CD1c-positive myeloid dendritic cell (primary cell): ENCODE measurements at regions not wholly inside any gene's neighbourhood (a gene's known extent, or its start where the extent isn't known, plus 50 kb on each side); places are given as distances from the start of the nearest gene placed in this dataset.

Experiments
- DNase-seq: peaks from one replicate; pipeline ENCODE4 v3.0.0-alpha.2; 2016; ENCODE audit errors: extremely low spot score

- no peak for DNase-seq
Observed at GRCh38 chr22:48799227-48799970, 1028.3 kb downstream of the BRD1 start.

- DNase-seq: no peak
Observed at GRCh38 chr22:48798281-48799226, 1029.1 kb downstream of the BRD1 start.

DNA sequence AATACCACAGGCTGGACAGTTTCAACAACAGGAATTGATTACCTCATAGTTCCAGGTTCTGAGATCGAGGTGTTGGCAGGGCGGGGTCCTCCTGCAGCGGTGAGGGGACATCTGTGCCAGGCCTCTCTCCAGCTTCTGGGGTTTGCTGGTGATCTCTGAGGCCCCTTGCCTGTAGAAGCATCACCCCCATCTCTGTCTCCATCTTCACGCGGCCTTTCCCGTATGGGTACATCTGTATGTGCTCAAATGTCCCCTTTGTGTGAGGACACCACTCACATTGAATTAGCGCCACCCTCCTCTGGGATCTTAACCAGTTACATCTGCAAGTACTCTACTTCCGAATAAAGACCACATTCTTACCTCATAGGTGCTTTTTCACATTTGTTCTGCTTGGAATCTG is 1029.9 kb downstream of the BRD1 start:
- no peak for DNase-seq

DNA sequence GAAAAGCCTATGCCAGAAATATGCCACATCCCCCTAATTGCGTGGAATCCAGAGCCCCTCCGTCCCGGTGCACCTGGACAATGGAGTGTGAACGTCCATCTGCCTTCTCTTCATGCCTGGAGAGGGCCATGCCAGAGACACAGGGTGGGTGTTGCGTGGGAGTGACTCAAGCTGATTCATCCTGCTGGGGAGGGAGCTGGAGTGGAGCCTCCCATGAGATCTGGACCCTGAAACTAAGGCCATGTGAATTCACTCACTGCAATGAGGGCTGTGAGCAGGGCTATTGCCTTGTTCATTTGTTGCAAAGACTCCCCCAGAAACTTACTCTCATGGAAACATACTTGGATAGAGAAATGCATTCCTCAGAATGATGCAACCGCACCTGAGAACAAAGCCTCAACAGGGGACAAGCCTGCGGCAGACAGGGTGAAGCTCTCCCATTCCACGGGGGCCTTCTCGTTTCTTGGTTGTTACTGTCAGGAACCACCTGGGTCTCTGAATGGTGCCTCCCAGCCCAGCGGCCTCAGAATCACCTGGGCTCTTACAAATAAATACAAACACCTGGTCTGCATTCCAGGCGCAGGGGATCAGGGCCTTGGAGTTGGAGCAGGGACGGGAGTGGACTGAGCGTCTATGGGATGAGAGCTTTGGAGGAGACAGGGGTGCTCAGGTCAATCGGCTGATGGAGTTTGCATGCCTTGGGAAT is 1031.2 kb downstream of the BRD1 start:
- DNase-seq: no peak

GRCh38 chr22:48795664-48796063 is 1032.0 kb downstream of the BRD1 start:
- DNase-seq: no peak

DNA sequence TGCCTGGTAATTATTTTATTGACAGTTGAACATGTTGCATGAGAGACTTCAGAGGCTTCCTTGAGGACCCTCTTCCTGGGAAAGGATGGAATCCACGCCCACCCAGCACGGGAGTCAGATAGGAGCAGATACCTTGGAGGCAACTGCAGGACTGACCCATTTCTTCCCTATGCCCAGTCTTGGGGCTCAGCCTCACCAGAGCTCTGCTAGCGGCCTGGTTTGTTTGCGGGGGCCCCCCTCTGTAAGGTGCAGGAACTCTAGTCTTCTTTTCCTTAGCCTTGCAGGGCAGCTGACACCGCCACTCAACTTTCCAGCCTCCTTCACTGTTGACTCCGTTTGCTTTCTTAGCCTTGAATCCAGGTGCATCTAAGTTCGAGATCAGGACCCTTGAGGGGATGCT is 1032.8 kb downstream of the BRD1 start:
- no peak for DNase-seq

GRCh38 chr22:48793949-48794348 is 1033.7 kb downstream of the BRD1 start:
- DNase-seq: no peak

GRCh38 chr22:48786679-48786996 is 1041.0 kb downstream of the BRD1 start:
- no peak for DNase-seq

GRCh38 chr22:48785792-48786678 is 1041.6 kb downstream of the BRD1 start:
- no peak for DNase-seq

DNA sequence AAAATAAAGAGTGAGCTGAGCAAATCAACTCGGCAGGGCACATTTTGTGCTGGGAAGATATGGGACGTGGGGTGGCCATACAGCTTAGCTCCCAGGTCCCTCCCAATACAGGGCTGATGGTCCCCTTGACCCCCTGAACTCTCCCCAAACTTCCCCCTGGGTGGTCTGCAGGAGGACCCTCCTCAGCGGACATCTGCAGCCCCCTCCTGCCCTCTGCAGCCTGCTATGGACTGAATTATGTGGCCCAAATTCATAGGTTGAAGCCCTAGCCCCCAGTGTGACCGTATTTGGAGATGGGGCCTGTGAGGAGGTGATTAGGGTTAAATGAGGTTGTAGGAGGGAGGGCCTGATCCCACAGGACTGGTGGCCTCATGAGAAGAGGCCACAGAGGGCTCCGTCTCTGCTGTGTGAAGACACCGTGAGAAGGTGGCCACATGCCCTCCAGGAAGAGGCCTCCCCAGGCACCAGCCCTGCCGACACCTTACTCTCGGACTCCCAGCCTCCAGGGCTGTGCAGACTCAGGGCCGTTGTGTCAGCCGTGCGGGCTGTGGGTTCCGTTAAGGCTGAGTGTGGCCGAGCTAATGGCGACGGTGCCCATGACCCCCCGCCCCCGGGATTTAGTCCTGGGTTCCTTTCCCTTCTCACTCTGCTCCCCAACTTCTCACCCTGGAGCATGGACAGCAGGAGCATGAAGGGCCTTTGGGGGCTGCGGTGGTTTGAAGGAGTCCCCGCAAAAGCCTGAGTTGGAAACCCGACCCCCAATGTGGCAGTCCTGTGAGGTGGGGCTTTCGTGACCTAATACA is 1042.8 kb downstream of the BRD1 start:
- DNase-seq: no peak

DNA sequence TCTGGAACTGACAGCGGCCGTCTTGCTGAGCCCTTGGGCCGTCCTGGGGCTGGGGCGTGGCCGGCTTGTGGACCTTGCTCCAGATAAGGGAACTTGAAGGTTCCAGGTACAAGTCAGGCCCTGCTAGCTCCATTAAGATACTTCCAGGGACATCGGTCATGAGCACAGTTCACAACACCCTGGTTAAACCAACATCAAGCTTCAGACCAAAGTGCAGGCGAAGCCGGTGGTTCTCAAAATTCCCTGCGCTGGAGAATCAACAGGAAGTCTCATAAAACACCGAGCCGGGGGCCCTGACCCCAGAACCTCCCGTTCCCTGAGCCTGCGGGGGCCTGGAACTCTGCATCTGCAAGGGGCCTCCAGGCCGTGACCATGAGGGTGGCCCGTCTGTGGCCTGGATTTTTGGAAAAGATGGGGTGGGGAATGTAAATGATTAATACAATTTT is 1043.8 kb downstream of the BRD1 start:
- DNase-seq: no peak

DNA sequence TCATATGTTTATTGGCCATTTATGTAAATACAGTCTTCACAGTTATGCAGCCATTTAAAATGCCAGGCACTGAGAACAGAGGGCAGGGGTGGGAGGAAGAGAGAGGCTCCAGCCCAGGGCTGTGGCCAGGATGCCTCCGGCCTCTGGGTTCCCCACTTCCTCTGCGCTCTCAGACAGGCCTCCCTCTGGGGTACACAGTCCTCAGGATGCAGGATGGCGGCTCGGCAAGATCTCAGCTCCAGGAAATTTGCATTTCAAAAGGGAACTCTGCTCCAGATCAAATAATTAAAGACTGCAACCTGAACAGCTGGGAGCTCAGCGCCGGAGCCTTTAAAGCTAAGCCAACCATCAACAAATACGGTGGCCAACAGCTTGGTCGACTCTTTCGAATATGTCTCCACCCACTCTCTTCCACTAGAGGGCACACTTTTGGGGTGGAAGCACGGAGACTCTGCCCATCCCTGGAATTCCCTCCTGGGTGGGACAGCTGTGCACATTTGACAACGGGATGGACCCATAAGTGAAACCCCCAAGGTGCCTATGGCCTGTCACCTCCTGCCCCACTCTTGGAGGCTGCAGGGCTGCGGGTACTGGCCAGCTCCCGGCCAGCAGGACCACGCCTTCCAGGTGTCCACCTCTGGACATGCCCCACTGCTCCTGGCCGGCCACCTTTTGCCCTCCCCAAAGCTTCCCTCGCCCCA is 1044.7 kb downstream of the BRD1 start:
- no peak for DNase-seq

GRCh38 chr22:48782326-48782725 is 1045.3 kb downstream of the BRD1 start:
- DNase-seq: no peak

DNA sequence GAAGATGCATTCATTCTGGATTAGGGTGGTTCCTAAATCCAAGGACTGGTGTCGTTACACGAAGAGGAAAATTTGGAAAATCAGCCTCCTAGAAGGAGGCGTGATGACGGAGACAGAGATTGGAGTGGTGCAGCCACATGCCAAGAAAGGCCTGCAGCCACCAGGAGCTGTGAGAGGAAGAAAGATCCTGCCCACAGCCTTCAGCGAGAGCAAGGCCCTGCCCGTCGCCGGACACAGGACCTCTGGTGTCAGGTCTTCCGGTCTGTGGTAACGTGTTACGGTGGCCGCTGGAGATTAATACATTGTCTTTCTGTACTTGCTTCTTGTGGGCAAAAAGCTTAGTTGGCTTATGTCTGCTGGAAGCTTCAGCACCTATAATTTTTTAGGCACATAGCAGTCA is 1045.8 kb downstream of the BRD1 start:
- no peak for DNase-seq

GRCh38 chr22:48781391-48781790 is 1046.3 kb downstream of the BRD1 start:
- no peak for DNase-seq

DNA sequence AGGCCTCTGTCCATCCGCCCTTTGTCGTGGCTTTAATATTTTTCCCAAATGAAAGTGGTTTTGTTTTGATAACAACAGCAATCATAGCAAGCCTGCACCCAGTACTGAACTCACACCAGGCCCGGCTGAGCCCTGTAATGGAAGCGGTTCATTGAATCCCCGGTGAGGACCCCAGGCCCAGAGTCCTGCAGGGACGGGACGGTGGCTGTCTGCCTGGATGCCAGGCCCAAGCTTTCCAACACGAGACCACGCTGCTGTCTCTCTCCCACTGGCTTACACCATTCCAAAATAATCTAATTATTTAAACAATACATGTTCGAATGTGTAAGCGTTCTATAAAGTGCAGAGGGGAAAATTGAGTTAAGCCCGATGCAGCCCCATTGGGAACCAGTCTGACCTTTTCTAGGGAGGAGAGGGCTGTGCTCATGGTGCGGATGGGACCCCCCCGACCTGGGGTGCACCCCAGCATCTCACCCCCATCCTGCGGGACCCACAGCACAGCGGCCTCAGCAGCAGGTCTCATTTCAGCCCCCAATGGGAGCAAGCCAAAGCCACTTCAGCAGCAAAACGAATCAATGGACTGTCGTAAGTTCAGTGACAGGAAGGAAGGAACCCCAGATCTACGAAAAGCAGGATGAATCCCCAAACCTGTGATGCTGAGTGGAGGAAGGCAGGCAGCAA is 1046.9 kb downstream of the BRD1 start:
- DNase-seq: no peak

DNA sequence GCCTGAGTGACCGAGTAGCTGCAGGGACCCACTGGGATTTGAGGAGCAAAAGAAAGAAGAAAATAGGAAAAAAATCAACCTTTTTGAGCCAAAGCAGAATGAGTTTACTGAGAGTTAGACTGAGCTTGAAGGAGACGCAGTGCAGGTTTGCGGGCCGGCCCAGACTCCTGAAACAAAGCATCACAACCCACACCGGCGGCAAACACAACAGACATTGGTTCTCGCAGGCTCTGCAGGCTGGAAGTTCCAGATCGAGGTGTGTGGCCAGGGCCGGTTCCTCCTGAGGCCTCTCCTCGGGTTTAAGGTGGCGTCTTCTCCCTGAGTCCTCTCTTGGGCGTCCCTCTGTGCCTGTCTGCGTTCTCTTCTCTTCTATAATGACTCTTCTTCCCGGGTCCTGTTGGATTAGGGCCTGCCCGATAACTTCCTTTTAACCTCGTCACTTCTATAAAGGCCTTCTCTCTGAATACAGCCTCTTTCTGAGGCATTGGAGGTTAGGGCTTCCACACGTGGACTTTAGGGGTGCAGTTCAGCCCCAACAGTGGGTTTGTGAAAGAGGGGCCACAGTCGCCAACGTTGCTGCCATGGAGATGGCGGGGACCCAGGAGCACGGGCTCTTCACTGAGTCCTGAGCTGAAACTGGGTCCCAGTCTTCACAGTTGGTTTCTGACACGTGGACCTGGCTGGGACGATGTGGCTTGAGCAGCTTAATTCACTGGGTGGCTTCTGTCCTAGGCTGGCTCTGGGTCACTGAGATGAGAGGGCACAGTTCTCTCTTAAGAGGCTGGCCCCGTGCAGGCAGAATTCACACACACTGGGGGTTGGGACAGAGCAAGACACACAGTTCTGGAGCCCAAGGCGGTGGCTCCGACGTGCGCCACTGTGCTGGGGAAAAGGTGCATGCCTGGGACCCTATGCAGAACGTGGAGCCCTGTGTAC is 1047.7 kb downstream of the BRD1 start:
- DNase-seq: no peak

- DNase-seq: no peak
Observed at GRCh38 chr22:48779211-48779643, 1048.4 kb downstream of the BRD1 start.
